ENCODE measurements at regions not wholly inside any gene's neighbourhood (a gene's known extent, or its start where the extent isn't known, plus 50 kb on each side); places are given as distances from the start of the nearest gene placed in this dataset.
A peak's percentile ranks its signal among the peaks of the same experiment; 100 is the strongest.

DNA sequence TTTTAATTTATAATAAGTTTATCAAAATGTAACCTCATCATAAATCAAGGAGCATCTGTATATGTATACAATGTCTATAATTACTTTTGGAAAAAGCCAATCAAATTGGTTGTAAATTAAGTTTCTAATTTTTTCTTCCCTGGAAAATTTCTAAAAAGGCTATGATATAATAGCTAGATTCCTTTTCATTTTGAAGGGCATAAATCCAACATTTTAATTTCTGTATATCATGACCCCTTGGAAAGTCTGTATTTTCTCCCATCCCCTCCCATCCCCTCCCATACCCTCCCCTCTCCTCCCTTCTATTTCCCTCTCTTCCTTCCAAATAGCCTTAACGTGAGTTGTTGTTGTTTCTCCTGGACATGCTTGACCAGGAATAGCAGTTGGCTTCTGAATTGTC lies 247.1 kb upstream of the FSTL5 start:
- H3K4me3 ChIP-seq (ENCODE audit: low read length) = no peak overlapping the region
- no peaks in the 10 kb centered on the region for H3K4me1 Mint-ChIP-seq
- no peak overlapping the region for H3K9ac ChIP-seq (ENCODE audit: extremely low read depth, low read length, poor library complexity, severe bottlenecking)
- no peak overlapping the region for H3K27ac Mint-ChIP-seq
- no peaks in the 10 kb centered on the region for H3K27me3 Mint-ChIP-seq (ENCODE audit: insufficient read depth)
- no peak overlapping the region for H3K4me3 Mint-ChIP-seq
- no peaks in the 10 kb centered on the region for H3K9me3 ChIP-seq (ENCODE audit: control insufficient read depth, low read length)
- no peaks in the 10 kb centered on the region for H3K4me1 ChIP-seq (ENCODE audit: control insufficient read depth, insufficient read depth, low read length)
- H3K9me3 Mint-ChIP-seq = no peaks in the 10 kb centered on the region
- H3K27ac ChIP-seq (ENCODE audit: low read depth, low read length) = no peak overlapping the region
- no peaks in the 10 kb centered on the region for H3K36me3 Mint-ChIP-seq (ENCODE audit: low read depth)
- H3K27me3 ChIP-seq (ENCODE audit: control insufficient read depth, insufficient read depth, low read length, poor library complexity, severe bottlenecking) = no peaks in the 10 kb centered on the region
- DNase-seq = no peak
- WGBS, 2 experiments (ENCODE audit: insufficient coverage in 1 of 2, insufficient read length in 1 of 2) = 0% methylated on average over 1 of the region's 1 CpG; no CpG with 5 or more reads in 1 of the 2 experiments
- H3K36me3 ChIP-seq (ENCODE audit: control insufficient read depth, insufficient read depth, low read length) = no peaks in the 10 kb centered on the region
- TF ChIP-seq, protein P1, sequence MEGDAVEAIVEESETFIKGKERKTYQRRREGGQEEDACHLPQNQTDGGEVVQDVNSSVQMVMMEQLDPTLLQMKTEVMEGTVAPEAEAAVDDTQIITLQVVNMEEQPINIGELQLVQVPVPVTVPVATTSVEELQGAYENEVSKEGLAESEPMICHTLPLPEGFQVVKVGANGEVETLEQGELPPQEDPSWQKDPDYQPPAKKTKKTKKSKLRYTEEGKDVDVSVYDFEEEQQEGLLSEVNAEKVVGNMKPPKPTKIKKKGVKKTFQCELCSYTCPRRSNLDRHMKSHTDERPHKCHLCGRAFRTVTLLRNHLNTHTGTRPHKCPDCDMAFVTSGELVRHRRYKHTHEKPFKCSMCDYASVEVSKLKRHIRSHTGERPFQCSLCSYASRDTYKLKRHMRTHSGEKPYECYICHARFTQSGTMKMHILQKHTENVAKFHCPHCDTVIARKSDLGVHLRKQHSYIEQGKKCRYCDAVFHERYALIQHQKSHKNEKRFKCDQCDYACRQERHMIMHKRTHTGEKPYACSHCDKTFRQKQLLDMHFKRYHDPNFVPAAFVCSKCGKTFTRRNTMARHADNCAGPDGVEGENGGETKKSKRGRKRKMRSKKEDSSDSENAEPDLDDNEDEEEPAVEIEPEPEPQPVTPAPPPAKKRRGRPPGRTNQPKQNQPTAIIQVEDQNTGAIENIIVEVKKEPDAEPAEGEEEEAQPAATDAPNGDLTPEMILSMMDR (conservative IDR thresholded peaks at IDR 0.05) = no peak

DNA sequence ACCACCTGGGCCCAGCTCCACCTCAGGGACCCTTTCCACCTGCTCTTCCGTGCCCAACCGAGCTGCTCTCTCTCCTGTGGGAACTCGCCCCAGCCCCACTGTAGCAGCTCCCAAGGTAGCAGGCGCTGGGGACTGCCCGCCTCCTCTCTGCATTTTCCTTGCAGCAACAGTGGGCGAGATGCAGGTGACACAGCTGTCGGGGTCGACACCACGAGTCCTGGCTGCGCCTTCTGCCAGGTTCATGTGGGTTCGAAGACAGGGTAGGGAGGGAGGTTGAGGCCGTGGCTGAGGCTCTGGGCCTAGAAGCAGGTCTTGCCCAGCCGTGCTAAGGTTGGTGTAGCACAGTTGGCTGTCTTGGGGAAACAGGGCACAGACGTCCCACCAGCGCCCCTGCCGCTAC lies 245.2 kb upstream of the FSTL5 start:
- Mint-ChIP-seq H3K27ac (no peak overlapping the region), H3K27me3 (ENCODE audit: insufficient read depth) (no peaks in the 10 kb centered on the region), H3K9me3 (no peaks in the 10 kb centered on the region), H3K4me3 (no peak overlapping the region), H3K36me3 (ENCODE audit: low read depth) (no peaks in the 10 kb centered on the region), H3K4me1 (no peaks in the 10 kb centered on the region)
- Histone ChIP-seq H3K4me3 (ENCODE audit: low read length) (no peak overlapping the region), H3K4me1 (ENCODE audit: control insufficient read depth, insufficient read depth, low read length) (no peaks in the 10 kb centered on the region), H3K36me3 (ENCODE audit: control insufficient read depth, insufficient read depth, low read length) (no peaks in the 10 kb centered on the region), H3K27me3 (ENCODE audit: control insufficient read depth, insufficient read depth, low read length, poor library complexity, severe bottlenecking) (no peaks in the 10 kb centered on the region), H3K9me3 (ENCODE audit: control insufficient read depth, low read length) (peaks cover 4% of the 10 kb centered on the region), H3K27ac (ENCODE audit: low read depth, low read length) (no peak overlapping the region), H3K9ac (ENCODE audit: extremely low read depth, low read length, poor library complexity, severe bottlenecking) (no peak overlapping the region)
- WGBS, 2 experiments (ENCODE audit: insufficient coverage in 1 of 2, insufficient read length in 1 of 2) = 95 to 100% methylated on average over 7 to 16 of the region's 16 CpGs
- peak; percentile 32 for DNase-seq
- TF ChIP-seq, protein P1 (conservative IDR thresholded peaks at IDR 0.05) = no peak

DNA sequence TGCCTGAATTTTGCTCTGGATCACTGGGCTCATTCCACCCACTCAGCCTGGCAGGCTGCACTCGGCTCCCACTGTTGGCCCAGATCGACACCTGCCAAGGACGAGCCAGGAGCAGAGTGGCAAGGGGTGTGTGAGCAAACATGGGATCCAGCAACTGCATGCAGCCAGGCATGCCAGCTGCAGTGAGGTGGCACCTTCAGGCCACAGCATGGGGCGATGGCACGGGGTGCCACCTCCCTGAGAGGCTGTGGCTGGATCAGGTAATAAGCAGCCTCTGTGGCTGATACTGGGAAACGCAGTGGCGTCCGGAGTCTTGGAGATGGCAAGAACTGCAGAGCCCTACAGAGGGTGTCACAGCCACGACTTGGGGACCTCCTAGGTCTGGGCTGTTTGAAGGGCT lies 244.5 kb upstream of the FSTL5 start:
- no peaks in the 10 kb centered on the region for H3K36me3 ChIP-seq (ENCODE audit: control insufficient read depth, insufficient read depth, low read length)
- no peaks in the 10 kb centered on the region for H3K36me3 Mint-ChIP-seq (ENCODE audit: low read depth)
- H3K9ac ChIP-seq (ENCODE audit: extremely low read depth, low read length, poor library complexity, severe bottlenecking) = no peak overlapping the region
- no peak overlapping the region for H3K4me3 ChIP-seq (ENCODE audit: low read length)
- H3K9me3 Mint-ChIP-seq = no peaks in the 10 kb centered on the region
- no peak for DNase-seq
- no peaks in the 10 kb centered on the region for H3K4me1 Mint-ChIP-seq
- TF ChIP-seq, protein P1 (conservative IDR thresholded peaks at IDR 0.05) = no peak
- H3K4me3 Mint-ChIP-seq = no peak overlapping the region
- no peaks in the 10 kb centered on the region for H3K4me1 ChIP-seq (ENCODE audit: control insufficient read depth, insufficient read depth, low read length)
- H3K27me3 ChIP-seq (ENCODE audit: control insufficient read depth, insufficient read depth, low read length, poor library complexity, severe bottlenecking) = no peaks in the 10 kb centered on the region
- no peak overlapping the region for H3K27ac ChIP-seq (ENCODE audit: low read depth, low read length)
- peaks cover 4% of the 10 kb centered on the region for H3K9me3 ChIP-seq (ENCODE audit: control insufficient read depth, low read length)
- H3K27ac Mint-ChIP-seq = no peak overlapping the region
- WGBS, 2 experiments (ENCODE audit: insufficient coverage in 1 of 2, insufficient read length in 1 of 2) = 95 to 98% methylated on average over 7 to 9 of the region's 9 CpGs
- no peaks in the 10 kb centered on the region for H3K27me3 Mint-ChIP-seq (ENCODE audit: insufficient read depth)

Measured in endodermal cell (in vitro differentiated cells).